GM12878 (cell line): ENCODE measurements at regions not wholly inside any gene's neighbourhood (a gene's known extent, or its start where the extent isn't known, plus 50 kb on each side); places are given as distances from the start of the nearest gene placed in this dataset.
A peak's percentile ranks its signal among the peaks of the same experiment; 100 is the strongest.

Source experiments
- ATAC-seq: fragments of 200-7000 bp; cut with Tn5 transposase; 3 replicates; pipeline ENCODE4 v1.9.1; 2020; ENCODE audit warnings: mild to moderate bottlenecking, moderate library complexity
- BruUV-seq: library from RNA; stranded (reverse); fragments of 400-500 nt; replicated peaks from 2 replicates; lab custom pipeline; 2021; lab: Mats Ljungman, UMichigan
- CTCF ChIA-PET: fragments of 300-600 bp; sonication (Branson Sonifier 250); formaldehyde crosslinking; extraction: SDS; loops from one replicate; lab custom pipeline; 2021; ENCODE audit warnings: inconsistent platforms; lab: Yijun Ruan, JAX
- POLR2A ChIA-PET: fragments of 350-600 bp; formaldehyde crosslinking; extraction: SDS; loops from one replicate; lab custom pipeline; 2021; ENCODE audit warnings: inconsistent platforms; lab: Charles Lee
- RAD21 ChIA-PET: fragments of 300-600 bp; sonication (Branson Sonifier 250); formaldehyde crosslinking; loops from one replicate; lab custom pipeline; 2023; ENCODE audit warnings: antibody characterized with exemption; ENCODE audit not compliant: unreplicated experiment; lab: Charles Lee
- SMC1A ChIA-PET: fragments of 300-600 bp; sonication (Branson Sonifier 250); formaldehyde crosslinking; loops from one replicate; lab custom pipeline; 2023; ENCODE audit not compliant: unreplicated experiment, uncharacterized antibody; lab: Charles Lee
- DNase-seq: peaks from one replicate; pipeline ENCODE4 v3.0.0-alpha.2; 2011; ENCODE audit warnings: low read depth, low spot score
- FAIRE-seq: peaks from 3 replicates; lab custom pipeline; 2011; peaks lifted over from hg19 to GRCh38; lab: Jason Lieb, UNC
- H2AFZ ChIP-seq: 2 replicates; pipeline ENCODE4 v1.6.0; 2011; ENCODE audit warnings: low read depth, low read length, control low read depth; ENCODE audit not compliant: control insufficient read depth
- H3K27ac ChIP-seq: 2 replicates; pipeline ENCODE4 v1.5.1; 2011; ENCODE audit warnings: control low read depth; ENCODE audit not compliant: control insufficient read depth, insufficient read depth
- H3K27me3 ChIP-seq, 2 experiments: replicated peaks in 1 of 2; 2 replicates each; pipeline versions ENCODE4 v1.6.0 to v1.6.1; 2011; ENCODE audit warnings: low read length in 1 of 2; ENCODE audit not compliant: control insufficient read depth in 2 of 2, insufficient read depth in 2 of 2
- H3K36me3 ChIP-seq, 2 experiments: 2 replicates each; pipeline ENCODE4 v1.5.1; 2011; ENCODE audit warnings: low read length in 1 of 2; ENCODE audit not compliant: control insufficient read depth in 2 of 2, insufficient read depth in 2 of 2
- H3K4me1 ChIP-seq: 2 replicates; pipeline ENCODE4 v1.6.1; 2011; ENCODE audit warnings: mild to moderate bottlenecking, low read length, moderate library complexity, mixed read lengths; ENCODE audit not compliant: control insufficient read depth, insufficient read depth
- H3K4me2 ChIP-seq: 2 replicates; pipeline ENCODE4 v1.6.0; 2011; ENCODE audit warnings: control low read depth; ENCODE audit not compliant: control insufficient read depth, insufficient read depth
- H3K4me3 ChIP-seq: fragments of 200-600 bp; sonication (generic); 2 replicates; pipeline ENCODE4 v1.5.1; 2016
- H3K79me2 ChIP-seq: 2 replicates; pipeline ENCODE4 v1.6.0; 2011; ENCODE audit warnings: low read length; ENCODE audit not compliant: control insufficient read depth, insufficient read depth
- H3K9ac ChIP-seq: 2 replicates; pipeline ENCODE4 v1.8.0; 2011; ENCODE audit warnings: low read length, control low read depth, mixed read lengths; ENCODE audit not compliant: control insufficient read depth, insufficient read depth
- H3K9me3 ChIP-seq: replicated peaks from 3 replicates; pipeline ENCODE4 v1.5.1; 2011; ENCODE audit warnings: mild to moderate bottlenecking, low read length; ENCODE audit not compliant: control insufficient read depth, insufficient read depth
- H4K20me1 ChIP-seq: 2 replicates; pipeline ENCODE4 v1.6.0; 2011; ENCODE audit not compliant: control insufficient read depth, insufficient read depth
- NFXL1 ChIP-seq: fragments of 450-650 bp; IDR thresholded peaks from 2 replicates; pipeline ENCODE4 v1.6.1; 2017; ENCODE audit warnings: antibody characterized with exemption, mild to moderate bottlenecking, borderline replicate concordance
- WGBS: methylation state at CpG from one replicate; pipeline ENCODE4 v1.1.6; 2016; ENCODE audit warnings: low lambda C conversion rate; ENCODE audit not compliant: insufficient replicate concordance, insufficient coverage; ENCODE audit errors: missing lambda C conversion rate; 5-methylcytosine and 5-hydroxymethylcytosine counted together
- in situ Hi-C: fragments of 300-500 bp; cut with MboI; formaldehyde crosslinking; loops from 9 replicates; pipeline ENCODE4 v1.14.3; 2018; ENCODE audit warnings: mixed read lengths
- intact Hi-C: fragments of 100-400 bp; cut with micrococcal nuclease; formaldehyde crosslinking; loops from one replicate; pipeline ENCODE4 v1.14.2; 2022; ENCODE audit not compliant: unreplicated experiment
- TF ChIP-seq, protein P1 (sequence below): IDR thresholded peaks from 2 replicates; pipeline ENCODE4 v1.6.1; 2011; ENCODE audit warnings: low read depth, low read length, improper control_type of control experiment, borderline replicate concordance
- TF ChIP-seq, protein P2 (sequence below): fragments of 450-650 bp; IDR thresholded peaks from 2 replicates; pipeline ENCODE4 v1.6.1; 2017; ENCODE audit warnings: mild to moderate bottlenecking, moderate library complexity

DNA sequence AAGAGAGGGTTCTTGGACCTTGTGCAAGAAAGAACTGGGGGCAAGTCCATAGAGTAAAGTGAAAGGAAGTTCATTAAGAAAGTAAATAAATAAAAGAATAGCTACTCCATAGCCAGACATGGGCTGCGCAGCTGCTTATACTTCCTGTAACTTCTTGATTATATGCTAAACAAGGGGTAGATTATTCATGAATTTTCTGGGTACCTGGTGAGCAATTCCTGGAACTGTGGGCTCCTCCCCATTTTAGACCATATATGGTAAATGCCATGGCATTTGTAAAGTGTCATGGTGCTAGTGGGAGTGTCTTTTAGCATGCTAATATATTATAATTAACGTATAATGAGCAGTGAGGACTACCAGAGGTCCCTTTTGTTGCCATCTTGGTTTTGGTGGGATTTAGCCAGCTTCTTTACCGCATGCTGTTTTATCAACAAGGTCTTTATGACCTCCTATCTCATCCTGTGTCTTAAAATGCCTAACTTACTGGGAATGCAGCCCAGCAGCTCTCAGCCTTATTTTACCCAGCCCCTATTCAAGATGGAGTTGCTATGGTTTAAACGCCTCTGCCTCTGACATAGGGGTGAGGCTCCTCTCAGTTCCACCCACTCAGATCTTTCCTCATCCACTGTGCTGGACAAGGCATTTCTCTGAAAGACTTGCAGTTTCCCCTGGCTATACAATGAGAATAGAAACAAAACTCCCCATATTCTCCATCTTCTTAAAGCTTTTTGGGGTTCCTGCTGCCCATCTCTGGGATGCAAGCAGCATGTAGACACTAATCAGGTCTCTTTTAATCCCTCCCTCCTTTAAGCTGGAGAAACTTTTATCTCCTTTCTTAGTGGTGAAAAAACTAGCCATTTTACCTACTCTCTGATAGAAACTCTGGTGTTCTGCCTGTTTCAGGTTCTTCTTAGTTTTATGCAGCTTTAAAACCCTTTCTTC, 91.2 kb downstream of the ARRDC3 start:
- no TSS peak for BruUV-seq
- no peak for ATAC-seq
- Histone ChIP-seq H3K27me3 (peaks cover 0 to 3% of the 10 kb centered on the region in 2 experiments; a peak in 1 of 4 replicates), H3K36me3 (no peaks in the 10 kb centered on the region), H3K27ac (no peak overlapping the region)
- TF ChIP-seq, protein P1, sequence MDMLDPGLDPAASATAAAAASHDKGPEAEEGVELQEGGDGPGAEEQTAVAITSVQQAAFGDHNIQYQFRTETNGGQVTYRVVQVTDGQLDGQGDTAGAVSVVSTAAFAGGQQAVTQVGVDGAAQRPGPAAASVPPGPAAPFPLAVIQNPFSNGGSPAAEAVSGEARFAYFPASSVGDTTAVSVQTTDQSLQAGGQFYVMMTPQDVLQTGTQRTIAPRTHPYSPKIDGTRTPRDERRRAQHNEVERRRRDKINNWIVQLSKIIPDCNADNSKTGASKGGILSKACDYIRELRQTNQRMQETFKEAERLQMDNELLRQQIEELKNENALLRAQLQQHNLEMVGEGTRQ = no peak
- no peak for TF ChIP-seq NFXL1
- TF ChIP-seq, protein P2, sequence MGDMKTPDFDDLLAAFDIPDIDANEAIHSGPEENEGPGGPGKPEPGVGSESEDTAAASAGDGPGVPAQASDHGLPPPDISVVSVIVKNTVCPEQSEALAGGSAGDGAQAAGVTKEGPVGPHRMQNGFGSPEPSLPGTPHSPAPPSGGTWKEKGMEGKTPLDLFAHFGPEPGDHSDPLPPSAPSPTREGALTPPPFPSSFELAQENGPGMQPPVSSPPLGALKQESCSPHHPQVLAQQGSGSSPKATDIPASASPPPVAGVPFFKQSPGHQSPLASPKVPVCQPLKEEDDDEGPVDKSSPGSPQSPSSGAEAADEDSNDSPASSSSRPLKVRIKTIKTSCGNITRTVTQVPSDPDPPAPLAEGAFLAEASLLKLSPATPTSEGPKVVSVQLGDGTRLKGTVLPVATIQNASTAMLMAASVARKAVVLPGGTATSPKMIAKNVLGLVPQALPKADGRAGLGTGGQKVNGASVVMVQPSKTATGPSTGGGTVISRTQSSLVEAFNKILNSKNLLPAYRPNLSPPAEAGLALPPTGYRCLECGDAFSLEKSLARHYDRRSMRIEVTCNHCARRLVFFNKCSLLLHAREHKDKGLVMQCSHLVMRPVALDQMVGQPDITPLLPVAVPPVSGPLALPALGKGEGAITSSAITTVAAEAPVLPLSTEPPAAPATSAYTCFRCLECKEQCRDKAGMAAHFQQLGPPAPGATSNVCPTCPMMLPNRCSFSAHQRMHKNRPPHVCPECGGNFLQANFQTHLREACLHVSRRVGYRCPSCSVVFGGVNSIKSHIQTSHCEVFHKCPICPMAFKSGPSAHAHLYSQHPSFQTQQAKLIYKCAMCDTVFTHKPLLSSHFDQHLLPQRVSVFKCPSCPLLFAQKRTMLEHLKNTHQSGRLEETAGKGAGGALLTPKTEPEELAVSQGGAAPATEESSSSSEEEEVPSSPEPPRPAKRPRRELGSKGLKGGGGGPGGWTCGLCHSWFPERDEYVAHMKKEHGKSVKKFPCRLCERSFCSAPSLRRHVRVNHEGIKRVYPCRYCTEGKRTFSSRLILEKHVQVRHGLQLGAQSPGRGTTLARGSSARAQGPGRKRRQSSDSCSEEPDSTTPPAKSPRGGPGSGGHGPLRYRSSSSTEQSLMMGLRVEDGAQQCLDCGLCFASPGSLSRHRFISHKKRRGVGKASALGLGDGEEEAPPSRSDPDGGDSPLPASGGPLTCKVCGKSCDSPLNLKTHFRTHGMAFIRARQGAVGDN = 0 out of 2 replicates have a peak, but pooled peaks have one; percentile 29
- TF ChIP-seq, all 136 proteins: peak for 1
- Histone ChIP-seq H3K4me3 (no peak overlapping the region), H2AFZ (no peak overlapping the region), H3K4me1 (peaks cover 5% of the 10 kb centered on the region; the same call in 1 of the 2 replicates), H3K9ac (no peak overlapping the region), H3K79me2 (no peaks in the 10 kb centered on the region), H3K4me2 (no peak overlapping the region), H4K20me1 (no peaks in the 10 kb centered on the region), H3K9me3 (no peaks in the 10 kb centered on the region; the same call in 2 of the 3 replicates)
- FAIRE-seq (no peak), DNase-seq (no peak)
- in situ Hi-C loops (no loop called here), intact Hi-C loops (no loop called here)
- POLR2A ChIA-PET = interaction anchor here (0.7 kb wide), 1 partner anchor 17 kb away, joined by 3 read pairs; no protein-coding TSS in a partner anchor
- RAD21 ChIA-PET = interaction anchor here (1.2 to 2.1 kb wide), 3 partner anchors 9 to 93 kb away, joined by 4 to 5 read pairs (median 4); no protein-coding TSS in a partner anchor
- CTCF ChIA-PET = interaction anchor here (0.9 to 1.2 kb wide), 2 partner anchors 19 to 93 kb away, joined by 3 to 8 read pairs; no protein-coding TSS in a partner anchor
- 41% methylated on average over 4 of the region's 4 CpGs for WGBS
- SMC1A ChIA-PET = interaction anchor here (0.7 to 1.8 kb wide), 3 partner anchors 9 to 19 kb away, joined by 3 to 4 read pairs (median 3); no protein-coding TSS in a partner anchor
